Superior temporal gyrus (tissue), 1 donor: ENCODE measurements at regions not wholly inside any gene's neighbourhood (a gene's known extent, or its start where the extent isn't known, plus 50 kb on each side); places are given as distances from the start of the nearest gene placed in this dataset.
"Not testable (repeated sequence)": the region's sequence is repeated elsewhere in the genome, so short reads cannot be mapped to it uniquely, and the experiment has no call there.

Experiments used
- DNase-seq: peaks from one replicate; pipeline ENCODE4 v3.0.0-alpha.2; 2016; ENCODE audit errors: extremely low spot score

DNA sequence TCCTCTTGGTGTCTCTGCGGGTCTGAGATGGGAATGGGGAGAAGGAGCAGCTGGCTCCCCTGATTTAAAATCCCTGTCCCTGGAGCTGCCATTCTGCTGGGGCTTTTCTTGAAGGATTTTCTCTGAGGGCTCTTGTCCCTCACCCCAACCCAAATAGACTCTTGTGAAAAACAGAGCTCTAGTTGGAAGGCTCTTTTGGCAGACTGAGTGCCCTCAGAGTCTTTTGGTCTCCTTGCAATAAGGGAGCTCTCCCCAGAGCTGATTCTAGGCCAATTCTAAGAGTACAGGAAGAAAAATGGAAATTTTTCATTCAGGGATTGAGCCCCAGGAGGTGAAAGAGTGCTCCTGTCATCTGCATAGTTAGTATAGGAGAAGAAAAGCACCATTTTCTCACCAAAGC, 238.3 kb downstream of the COG6 start:
- no peak for DNase-seq

DNA sequence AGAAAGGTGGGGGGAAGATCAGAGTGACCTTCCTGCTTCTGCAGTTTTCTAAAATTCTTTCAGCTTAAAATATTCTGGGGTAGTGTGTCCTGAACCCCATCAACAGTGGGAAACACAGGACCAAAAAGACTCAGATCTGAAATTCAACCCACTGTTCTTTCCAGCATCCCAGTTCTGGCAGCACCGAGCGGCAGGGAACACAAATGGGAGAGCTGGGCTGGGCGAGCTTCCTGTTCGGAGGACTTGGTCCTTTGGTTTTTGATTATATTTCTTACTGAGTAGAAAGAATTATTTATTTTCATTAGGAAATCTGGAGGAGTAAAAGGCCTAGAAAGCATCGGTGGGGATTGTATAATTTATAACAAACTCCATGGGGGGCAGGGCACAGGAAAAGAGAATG, 239.1 kb downstream of the COG6 start:
- no peak for DNase-seq

DNA sequence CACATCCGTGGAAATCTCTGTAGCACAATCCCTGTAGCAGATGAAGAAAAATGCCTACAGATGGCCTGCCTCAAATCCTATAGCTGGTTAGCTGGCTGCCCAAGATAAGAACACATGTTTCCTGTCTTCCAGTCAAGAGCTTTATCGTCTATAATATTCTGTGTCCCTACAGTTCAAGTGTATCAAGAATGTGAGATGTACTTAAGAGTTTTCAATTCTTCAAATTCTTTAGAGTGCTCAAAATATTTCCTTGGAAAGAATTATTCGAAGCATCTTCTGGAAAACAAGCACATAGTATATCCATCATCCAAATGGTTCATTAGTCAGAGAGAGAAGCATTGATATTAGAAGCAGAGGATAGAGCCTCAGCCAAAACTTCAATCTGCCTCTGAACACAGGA, 239.8 kb downstream of the COG6 start:
- DNase-seq: no peak

DNA sequence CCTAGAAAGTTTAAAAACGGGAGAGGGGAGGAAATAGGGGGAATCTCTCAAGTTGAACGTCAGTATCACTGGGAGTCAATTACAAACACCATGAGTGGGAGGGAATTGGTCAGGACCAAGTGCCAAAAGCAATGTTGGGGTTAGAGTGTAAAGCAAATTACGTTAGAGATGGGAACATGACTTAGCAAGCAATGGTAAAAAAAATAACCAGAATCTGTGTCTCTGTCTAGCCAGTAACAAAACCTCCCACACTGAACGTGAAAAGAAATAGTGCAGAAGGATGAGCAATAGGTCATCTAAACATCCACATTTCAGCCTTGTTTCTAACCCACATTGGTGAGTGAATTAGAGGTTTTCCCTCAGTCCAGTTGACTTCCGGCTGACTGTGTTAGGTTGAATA, 242.2 kb downstream of the COG6 start:
- no peak for DNase-seq

DNA sequence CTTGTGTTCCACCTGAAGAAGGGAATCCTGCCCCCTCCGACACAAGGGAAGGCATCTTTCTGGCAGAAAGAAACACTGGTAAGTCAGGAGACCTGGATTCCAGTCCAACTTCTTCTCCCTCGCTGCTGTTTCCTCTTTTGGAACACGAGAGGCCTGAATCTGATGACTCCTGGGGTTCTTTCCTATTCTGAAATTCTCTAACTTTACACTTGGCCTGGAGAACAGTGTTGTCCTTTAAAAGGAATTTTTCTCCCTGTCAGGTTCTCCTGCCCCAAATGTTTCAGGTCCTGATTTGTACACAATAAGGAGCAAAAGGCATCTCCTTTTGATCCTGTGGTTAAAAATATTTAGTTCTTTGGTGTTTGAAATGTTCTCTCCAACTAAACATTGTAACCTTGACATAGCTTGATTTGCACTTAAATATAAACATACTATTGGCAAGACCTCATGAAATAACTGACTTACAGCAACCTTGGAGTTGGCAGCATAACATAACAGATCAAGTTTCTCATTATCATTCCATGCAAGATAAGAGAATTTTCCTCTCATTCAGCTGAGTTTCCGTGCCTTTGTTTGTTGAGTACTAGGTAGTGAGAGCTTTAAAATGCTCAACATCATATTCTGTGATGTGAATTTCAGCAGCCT, 244.8 kb downstream of the COG6 start:
- no peak for DNase-seq

DNA sequence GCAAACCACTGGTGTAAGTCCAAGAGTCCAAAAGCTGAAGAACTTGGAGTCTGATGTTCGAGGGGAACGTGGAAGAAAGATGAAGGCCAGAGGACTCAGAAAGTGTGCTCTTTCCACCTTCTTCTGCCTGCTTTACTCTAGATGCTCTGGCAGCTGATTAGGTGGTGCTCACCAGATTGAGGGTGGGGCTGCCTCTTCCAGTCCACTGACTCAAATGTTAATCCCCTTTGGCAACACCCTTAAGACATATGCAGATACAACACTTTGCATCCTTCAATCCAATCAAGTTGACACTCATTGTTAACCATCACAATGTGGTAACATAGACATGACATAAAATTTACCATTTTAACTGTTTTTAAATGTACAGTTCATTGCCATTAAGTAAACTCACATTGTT, 249.5 kb downstream of the COG6 start:
- DNase-seq: no peak

DNA sequence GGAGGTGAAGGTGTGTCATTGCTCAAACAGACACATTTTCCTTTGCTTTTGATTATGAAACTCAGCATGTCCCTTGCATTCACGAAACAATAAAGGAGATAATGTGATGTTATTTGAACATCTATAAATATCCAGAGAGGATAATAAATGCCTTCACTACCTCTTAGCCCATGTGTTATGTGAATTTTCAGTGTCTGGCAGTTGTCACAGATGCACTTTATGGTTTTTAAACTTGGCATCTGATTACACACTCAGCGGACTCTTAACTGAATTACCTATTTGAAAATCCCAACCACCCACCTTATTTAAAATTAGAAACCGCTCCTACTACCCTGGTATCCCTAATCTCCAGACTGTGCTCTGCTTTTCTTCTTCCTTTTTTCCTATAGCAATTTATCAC, 254.2 kb downstream of the COG6 start:
- DNase-seq: no peak

DNA sequence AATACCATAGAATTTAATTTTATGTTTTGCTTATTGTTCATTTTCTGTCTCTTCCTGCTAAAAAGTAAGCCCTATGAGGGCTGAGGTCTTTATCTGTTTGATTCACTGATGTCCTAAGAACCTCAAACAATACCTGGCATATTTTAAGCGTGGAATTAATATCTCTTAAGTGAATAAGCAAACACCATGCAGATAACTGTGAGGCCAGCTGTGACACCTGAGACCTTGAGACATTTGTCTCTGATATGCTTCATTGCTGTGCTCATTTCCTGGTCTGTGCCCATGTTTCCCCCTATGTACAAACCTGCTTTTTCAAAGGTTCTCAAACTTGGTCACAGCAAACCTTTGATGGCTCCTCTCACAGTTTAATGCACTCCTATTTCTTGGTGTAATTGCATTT, 254.6 kb downstream of the COG6 start:
- DNase-seq: no peak

DNA sequence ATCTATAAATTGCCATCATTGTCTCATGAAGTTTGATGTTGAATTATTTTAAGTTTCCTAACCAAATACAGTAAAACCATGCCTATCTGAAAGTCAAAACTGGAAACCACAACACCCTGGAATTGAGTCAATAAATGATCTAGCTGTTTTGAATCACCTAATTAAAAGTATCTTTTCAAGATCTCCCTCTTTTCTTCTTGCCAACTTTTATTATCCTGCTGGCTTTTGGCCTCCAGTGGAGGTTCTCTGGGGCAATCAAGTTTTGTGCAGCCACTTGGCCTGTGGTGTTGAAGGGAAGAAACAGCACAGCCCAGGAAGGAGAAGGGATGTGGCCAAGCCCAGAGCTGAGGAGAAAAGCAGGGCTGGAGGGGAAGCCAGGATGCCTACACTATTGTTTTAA, 255.4 kb downstream of the COG6 start:
- DNase-seq: no peak

DNA sequence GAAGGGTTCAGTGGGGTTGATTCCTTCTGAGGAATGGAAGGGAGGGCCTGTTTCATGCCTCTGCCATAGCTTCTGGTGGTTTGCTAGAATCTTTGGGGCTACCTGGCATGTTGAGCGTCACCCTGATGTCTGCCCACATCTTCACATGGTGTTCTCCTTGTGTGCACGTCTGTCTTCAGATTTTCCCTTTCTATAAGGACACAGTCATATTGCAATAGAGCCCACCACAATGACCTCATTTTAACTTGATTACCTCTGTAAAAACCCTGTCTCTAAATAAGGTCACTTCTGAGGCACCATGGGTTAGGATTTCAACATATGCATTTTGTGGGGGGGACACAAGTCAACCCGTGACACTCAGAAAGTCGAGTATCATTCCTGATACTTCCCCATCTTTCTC, 257.9 kb downstream of the COG6 start:
- DNase-seq: no peak

DNA sequence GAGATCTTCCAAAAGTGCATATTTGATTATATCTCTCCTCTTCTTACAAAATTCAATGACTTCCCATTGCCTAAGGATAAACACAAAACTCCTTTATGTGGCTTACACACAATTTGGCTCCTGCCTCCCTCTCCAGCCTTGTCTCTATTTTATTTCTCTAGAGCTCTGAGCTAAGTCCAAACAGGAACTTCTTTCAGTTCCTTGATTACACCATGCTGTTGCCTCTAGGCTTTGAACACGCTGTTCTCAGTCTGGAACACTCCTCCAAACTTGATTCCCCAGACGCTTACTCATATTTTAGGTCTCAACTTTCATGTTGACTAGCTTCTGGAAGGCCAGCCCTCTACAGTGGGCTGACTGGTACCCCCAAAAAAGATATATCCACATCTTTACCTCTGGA, 258.5 kb downstream of the COG6 start:
- no peak for DNase-seq

DNA sequence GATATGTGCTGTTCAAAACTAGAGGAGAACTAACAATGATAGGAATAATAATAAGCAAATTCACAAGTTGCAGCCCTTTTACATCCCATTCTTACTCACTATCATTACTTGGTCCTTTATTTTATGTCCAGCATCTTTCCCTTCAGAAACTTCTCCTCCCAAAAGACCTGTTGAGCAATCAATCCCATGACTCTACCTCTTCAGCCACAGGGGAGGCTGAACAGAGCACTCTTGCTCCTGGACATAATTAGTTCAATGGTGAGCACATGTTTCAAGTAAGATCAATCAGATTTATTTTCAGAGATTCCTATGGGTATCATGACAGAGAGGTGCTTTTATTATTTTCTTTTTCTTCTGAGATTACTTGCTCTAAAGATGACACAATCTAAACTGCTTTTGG, 260.0 kb downstream of the COG6 start:
- no peak for DNase-seq

DNA sequence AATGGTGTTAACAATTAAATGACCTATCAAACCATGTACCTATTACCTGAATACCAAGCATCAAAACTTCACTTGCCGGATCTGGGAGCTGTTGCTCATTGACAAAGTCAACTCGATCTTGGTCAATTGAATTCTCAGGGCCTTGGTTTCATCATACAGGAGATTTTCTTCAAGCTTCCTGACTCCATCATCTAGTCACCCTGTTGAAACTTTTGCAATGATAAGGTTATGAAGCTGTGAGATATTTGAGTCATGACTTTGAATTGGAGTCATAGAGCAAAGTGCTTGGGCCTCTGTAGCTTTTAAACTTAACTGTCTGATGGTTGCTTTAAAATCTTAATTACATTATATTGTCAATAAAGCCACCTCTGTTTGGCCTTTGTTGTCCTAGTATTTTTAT, 260.9 kb downstream of the COG6 start:
- DNase-seq: no peak

DNA sequence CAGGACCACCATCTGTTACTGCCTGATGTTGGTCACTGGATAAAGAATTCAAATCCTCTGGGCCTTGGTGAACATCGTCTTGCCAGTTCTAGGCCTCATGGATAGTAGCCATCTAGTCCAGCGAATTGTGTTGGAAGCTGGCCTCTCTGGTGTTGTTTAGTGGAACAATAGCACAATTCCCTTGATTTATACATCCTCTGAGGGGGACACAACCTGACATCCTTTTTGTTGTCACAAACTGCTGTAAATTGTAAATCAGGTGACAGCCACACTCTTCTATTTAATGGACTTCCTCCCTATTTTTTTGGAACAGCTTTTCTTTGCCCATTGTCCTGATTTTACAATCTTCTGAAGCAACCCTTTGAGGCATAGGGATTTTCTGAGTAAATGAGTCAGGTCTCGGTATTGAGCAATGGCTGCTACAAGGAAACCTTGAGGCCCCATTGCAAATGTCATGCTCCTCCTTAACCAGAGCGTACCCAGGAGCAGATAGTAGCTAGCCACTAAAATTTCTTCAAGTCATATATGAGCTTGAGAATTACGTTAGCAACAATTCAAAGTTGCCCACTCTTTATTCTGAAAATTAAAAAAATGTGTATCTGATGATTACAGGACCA, 263.3 kb downstream of the COG6 start:
- no peak for DNase-seq

DNA sequence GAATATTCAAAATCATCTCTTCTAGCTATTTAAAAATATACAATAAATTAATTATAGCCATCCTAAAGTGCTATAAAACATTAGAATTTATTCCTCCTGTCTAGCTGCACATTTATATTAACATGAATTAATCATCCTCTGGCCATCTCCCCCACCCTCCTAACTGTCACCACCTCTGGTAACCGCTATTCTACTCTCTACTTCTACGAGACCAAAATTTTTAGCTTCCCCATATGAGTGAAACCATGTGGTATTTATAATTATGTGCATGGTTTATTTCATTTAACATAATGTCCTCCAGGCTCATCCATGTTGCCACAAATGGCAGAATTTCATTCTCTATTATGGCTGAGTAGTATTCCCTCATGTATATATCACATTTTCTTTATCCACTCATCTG, 265.2 kb downstream of the COG6 start:
- DNase-seq: no peak

DNA sequence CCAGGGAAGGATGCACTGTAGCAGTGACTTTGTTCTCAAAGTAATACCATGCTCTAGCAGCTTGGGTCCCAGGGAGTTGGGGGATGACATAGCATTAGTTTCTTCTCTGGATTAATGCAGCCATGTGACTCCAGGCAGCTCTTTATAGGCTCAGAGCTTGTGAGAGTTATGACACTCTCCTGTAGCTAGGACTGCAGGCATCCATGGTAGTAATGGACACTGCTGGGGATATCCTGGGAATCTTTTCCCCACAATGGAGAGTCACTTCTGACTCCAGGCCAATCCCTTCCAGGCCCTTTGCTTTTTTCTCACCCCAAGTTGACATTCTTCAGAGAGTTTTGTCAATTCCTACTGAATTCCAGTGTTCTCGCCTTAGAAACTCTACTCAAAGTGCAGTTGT, 270.9 kb downstream of the COG6 start:
- DNase-seq: no peak

DNA sequence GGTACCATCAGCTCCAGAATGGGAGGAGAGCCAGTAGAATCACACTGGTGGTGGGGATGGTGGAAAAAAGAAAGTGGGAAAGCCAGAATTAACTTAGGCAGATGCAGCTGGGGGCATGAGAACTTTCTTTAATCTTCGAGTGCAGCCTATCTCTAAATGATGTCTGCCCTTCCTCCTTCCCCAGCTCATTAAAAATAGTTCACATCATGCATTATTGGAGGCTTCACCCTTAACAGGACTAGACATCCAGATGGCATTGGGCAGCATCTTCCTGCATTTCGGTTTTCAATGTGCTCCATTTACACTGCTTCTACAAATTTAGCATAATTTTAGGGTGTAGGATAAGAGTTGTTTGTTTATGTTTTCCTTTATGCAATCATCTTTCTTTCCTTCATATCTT, 272.8 kb downstream of the COG6 start:
- DNase-seq: no peak

DNA sequence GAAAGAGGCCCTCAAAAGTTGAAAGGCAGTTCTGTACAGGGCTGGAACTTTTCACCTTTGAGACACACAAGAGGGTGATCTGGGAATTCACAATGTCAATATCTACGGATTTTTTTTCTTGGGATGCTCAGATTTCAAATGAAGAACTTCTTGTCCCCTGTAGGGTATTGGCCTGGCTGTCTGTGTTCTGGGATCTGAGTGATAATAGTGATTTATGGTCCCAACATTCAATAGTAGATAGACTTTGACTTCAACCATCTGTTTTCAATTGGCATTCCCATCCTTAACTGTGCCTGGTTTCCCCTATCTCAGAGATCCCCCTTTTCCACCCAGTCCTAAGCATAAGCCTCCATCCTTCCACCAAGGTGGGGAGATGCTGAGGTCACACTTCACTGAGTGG, 274.1 kb downstream of the COG6 start:
- DNase-seq: no peak

DNA sequence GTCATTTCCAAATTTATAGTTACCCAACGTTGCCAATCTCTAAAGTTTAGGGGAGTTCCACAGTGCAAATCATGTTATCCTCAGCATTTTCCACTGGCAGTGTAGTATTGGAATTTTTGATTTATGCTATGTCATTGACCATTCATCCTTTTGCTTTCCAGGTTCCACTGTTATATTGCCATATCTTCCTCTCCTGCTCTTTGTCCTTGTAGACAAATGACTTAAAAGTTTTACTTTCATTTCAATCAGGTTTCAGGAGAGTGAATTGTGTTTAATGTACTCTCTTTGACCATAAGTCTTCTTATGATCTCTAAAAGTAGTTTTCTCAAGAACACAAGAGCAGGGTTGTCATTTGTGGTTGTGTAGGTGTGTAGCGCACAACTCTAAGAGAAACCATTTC, 274.6 kb downstream of the COG6 start:
- DNase-seq: no peak

DNA sequence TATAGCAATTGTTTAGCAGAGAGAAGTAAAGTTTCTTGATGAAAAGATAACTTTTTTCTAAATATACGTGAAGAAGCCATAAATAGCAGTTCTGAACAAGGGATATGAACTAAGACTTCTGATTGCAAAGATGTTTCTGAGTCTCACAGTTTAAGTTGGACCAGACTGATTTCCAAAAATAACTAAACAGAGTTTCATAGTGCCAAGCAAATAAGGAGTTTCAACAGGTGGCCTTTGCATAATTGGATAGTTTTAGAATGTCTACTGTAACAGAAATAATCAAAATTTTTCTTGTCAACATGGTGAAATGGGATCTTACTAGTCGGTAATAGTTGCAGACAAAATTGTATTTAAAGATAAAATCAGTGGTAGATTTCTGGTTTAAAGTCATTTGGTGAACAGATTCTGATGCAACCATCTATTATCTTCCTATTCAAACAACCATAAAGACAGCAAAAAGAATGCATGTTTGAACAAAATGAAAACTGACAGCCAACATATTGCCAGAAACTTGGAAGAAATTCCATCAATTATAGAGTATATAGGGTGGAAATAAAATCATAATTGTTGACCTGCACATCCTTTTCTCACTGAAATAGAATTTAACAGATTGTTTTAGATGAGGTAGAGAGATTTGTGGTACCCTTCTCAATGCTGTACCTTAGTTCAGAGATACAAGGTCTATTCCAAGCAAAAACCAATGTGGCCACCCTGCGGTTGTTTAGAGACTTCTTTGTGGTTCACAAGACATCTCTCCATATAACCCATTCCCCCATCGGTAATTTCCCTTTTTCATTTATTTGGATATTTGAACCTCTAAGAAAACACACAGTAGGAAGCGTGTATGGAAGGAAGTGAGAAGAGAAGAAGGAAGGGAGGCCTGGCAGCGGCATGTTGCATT, 275.3 kb downstream of the COG6 start:
- DNase-seq: no peak

DNA sequence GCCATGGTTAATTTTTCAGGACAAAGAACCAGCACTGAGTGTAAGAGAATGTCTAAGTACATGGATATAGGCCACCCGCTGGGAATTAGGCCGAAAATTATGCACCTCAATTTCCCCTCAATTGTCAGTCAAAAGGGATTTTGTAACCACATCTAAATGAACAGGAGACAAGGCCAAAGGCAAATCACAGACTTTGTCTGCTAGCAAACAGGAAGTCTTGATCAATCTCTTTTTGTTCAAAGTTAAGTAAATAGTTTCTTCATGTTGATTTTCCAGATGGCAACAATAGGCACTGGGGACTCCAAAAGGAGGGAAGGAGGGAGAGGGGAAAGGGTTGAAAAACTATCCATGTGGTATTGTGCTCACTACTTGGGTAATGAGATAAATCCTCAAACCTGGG, 276.0 kb downstream of the COG6 start:
- no peak for DNase-seq

DNA sequence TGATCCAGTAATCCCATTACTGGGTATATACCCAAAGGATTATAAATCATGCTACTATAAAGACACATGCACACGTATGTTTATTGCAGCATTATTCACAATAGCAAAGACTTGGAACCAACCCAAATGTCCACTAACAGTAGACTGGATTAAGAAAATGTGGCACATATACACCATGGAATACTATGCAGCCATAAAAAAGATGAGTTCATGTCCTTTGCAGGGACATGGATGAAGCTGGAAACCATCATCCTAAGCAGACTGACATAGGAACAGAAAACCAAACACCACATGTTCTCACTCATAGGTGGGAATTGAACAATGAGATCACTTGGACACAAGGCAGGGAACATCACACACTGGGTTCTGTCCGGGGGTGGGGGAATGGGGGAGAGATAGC, 277.1 kb downstream of the COG6 start:
- not testable (repeated sequence) for DNase-seq

DNA sequence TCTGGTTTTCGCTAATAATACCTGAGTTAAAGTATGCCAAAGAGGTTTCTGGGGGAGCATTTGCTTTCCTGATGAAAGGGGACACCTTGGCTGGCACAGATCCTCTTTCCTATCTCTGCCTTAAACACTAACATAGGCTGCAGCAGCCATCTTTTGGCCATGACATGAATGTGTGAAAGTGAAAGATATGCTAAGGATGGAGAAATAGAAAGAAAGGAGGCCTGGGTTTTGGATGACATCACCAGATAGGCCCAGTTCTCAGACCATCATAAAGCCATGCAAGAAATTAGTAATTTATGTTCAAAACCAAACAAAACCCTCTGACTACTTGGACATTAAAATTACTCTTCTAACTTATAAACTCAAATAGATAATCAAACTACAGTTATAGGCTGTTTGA, 279.7 kb downstream of the COG6 start:
- DNase-seq: no peak
